Endodermal cell (in vitro differentiated cells): ENCODE measurements at regions not wholly inside any gene's neighbourhood (a gene's known extent, or its start where the extent isn't known, plus 50 kb on each side); places are given as distances from the start of the nearest gene placed in this dataset.
A peak's percentile ranks its signal among the peaks of the same experiment; 100 is the strongest.

Experiments
- DNase-seq: peaks from one replicate; pipeline ENCODE4 v3.0.0-alpha.2; 2017
- H3K27ac ChIP-seq: 2 replicates; pipeline ENCODE4 v1.5.1; 2013; ENCODE audit warnings: mild to moderate bottlenecking, low read depth, low read length, moderate library complexity
- H3K27me3 ChIP-seq: 2 replicates; pipeline ENCODE4 v1.6.1; 2013; ENCODE audit warnings: mild to moderate bottlenecking, low read length, moderate library complexity; ENCODE audit not compliant: insufficient read depth, control insufficient read depth, poor library complexity, severe bottlenecking
- H3K36me3 ChIP-seq: 2 replicates; pipeline ENCODE4 v1.7.0; 2013; ENCODE audit warnings: mild to moderate bottlenecking, low read length, moderate library complexity; ENCODE audit not compliant: control insufficient read depth, insufficient read depth
- H3K4me1 ChIP-seq: one replicate; pipeline ENCODE4 v1.7.0; 2013; ENCODE audit warnings: low read length; ENCODE audit not compliant: control insufficient read depth, insufficient read depth
- H3K4me3 ChIP-seq: 2 replicates; pipeline ENCODE4 v1.5.1; 2013; ENCODE audit warnings: mild to moderate bottlenecking, low read length, moderate library complexity
- H3K9ac ChIP-seq: 2 replicates; pipeline ENCODE4 v1.6.1; 2013; ENCODE audit warnings: mild to moderate bottlenecking, low read length, moderate library complexity; ENCODE audit not compliant: poor library complexity, severe bottlenecking; ENCODE audit errors: extremely low read depth
- H3K9me3 ChIP-seq: 2 replicates; pipeline ENCODE4 v1.6.1; 2013; ENCODE audit warnings: mild to moderate bottlenecking, low read length, moderate library complexity; ENCODE audit not compliant: control insufficient read depth
- H3K27ac Mint-ChIP-seq: 2 replicates; pipeline ENCODE4 v1.8.0; 2020; ENCODE audit warnings: mixed read lengths
- H3K27me3 Mint-ChIP-seq: 2 replicates; pipeline ENCODE4 v1.8.0; 2021; ENCODE audit warnings: mild to moderate bottlenecking, mixed read lengths; ENCODE audit not compliant: insufficient read depth
- H3K36me3 Mint-ChIP-seq: 2 replicates; pipeline ENCODE4 v1.8.0; 2020; ENCODE audit warnings: low read depth, mixed read lengths
- H3K4me1 Mint-ChIP-seq: 2 replicates; pipeline ENCODE4 v1.8.0; 2020; ENCODE audit warnings: mixed read lengths
- H3K4me3 Mint-ChIP-seq: 2 replicates; pipeline ENCODE4 v1.8.0; 2020; ENCODE audit warnings: mild to moderate bottlenecking, moderate library complexity, mixed read lengths
- H3K9me3 Mint-ChIP-seq: 2 replicates; pipeline ENCODE4 v1.8.0; 2020; ENCODE audit warnings: mild to moderate bottlenecking, mixed read lengths
- CTCF ChIP-seq: fragments of 200-600 bp; sonication (generic); conservative IDR thresholded peaks from 2 replicates; pipeline ENCODE4 v1.5.0; 2021; ENCODE audit warnings: antibody characterized with exemption, mild to moderate bottlenecking
- WGBS, 2 experiments: methylation state at CpG; one replicate each; pipeline versions ENCODE4 v1.1.5 to v1.1.7; 2013; ENCODE audit warnings: missing lambda C conversion rate in 2 of 2, mixed read lengths in 1 of 2; ENCODE audit not compliant: insufficient coverage in 1 of 2, insufficient read length in 1 of 2; 5-methylcytosine and 5-hydroxymethylcytosine counted together

- Mint-ChIP-seq H3K36me3 (no peaks in the 10 kb centered on the region), H3K27me3 (peaks cover 5% of the 10 kb centered on the region), H3K4me3 (no peak overlapping the region), H3K4me1 (no peaks in the 10 kb centered on the region), H3K27ac (no peak overlapping the region), H3K9me3 (peaks cover 34% of the 10 kb centered on the region)
- Histone ChIP-seq H3K9ac (no peak overlapping the region), H3K9me3 (no peaks in the 10 kb centered on the region), H3K4me1 (no peaks in the 10 kb centered on the region), H3K4me3 (no peak overlapping the region), H3K27me3 (no peaks in the 10 kb centered on the region), H3K27ac (no peak overlapping the region), H3K36me3 (no peaks in the 10 kb centered on the region)
- WGBS, 2 experiments: 83 to 91% methylated on average over 1 to 3 of the region's 3 CpGs
- no peak for DNase-seq
- no peak for TF ChIP-seq CTCF
Observed at GRCh38 chrX:121307449-121307848, 260.0 kb downstream of the GLUD2 start.

- WGBS, 2 experiments: 47% methylated on average over 3 of the region's 3 CpGs; no CpG with 5 or more reads in 1 of the 2 experiments
- no peak overlapping the region for H3K27ac Mint-ChIP-seq
- Histone ChIP-seq H3K36me3 (no peaks in the 10 kb centered on the region), H3K27ac (no peak overlapping the region), H3K9me3 (no peaks in the 10 kb centered on the region), H3K9ac (no peak overlapping the region), H3K4me1 (no peaks in the 10 kb centered on the region), H3K27me3 (no peaks in the 10 kb centered on the region), H3K4me3 (no peak overlapping the region)
- TF ChIP-seq CTCF: peak; percentile 70
- H3K4me1 Mint-ChIP-seq: no peaks in the 10 kb centered on the region
- no peak overlapping the region for H3K4me3 Mint-ChIP-seq
- H3K27me3 Mint-ChIP-seq: peaks cover 5% of the 10 kb centered on the region
- H3K36me3 Mint-ChIP-seq: no peaks in the 10 kb centered on the region
- peaks cover 34% of the 10 kb centered on the region for H3K9me3 Mint-ChIP-seq
- peak; percentile 60 for DNase-seq
Observed at GRCh38 chrX:121308276-121308805, 260.9 kb downstream of the GLUD2 start.

GRCh38 chrX:121310820-121311219 lies 263.4 kb downstream of the GLUD2 start:
- Mint-ChIP-seq H3K27ac (no peak overlapping the region), H3K4me3 (no peak overlapping the region), H3K9me3 (peaks cover 32% of the 10 kb centered on the region), H3K27me3 (peaks cover 5% of the 10 kb centered on the region), H3K36me3 (no peaks in the 10 kb centered on the region), H3K4me1 (no peaks in the 10 kb centered on the region)
- no peaks in the 10 kb centered on the region for H3K9me3 ChIP-seq
- H3K9ac ChIP-seq: no peak overlapping the region
- H3K4me3 ChIP-seq: no peak overlapping the region
- TF ChIP-seq CTCF: no peak
- no peaks in the 10 kb centered on the region for H3K4me1 ChIP-seq
- 33% methylated on average over 1 of the region's 2 CpGs; no CpG with 5 or more reads in 1 of the 2 experiments for WGBS, 2 experiments
- H3K36me3 ChIP-seq: no peaks in the 10 kb centered on the region
- H3K27ac ChIP-seq: no peak overlapping the region
- no peaks in the 10 kb centered on the region for H3K27me3 ChIP-seq
- DNase-seq: no peak
